ENCODE measurements at regions not wholly inside any gene's neighbourhood (a gene's known extent, or its start where the extent isn't known, plus 50 kb on each side); places are given as distances from the start of the nearest gene placed in this dataset.

DNA sequence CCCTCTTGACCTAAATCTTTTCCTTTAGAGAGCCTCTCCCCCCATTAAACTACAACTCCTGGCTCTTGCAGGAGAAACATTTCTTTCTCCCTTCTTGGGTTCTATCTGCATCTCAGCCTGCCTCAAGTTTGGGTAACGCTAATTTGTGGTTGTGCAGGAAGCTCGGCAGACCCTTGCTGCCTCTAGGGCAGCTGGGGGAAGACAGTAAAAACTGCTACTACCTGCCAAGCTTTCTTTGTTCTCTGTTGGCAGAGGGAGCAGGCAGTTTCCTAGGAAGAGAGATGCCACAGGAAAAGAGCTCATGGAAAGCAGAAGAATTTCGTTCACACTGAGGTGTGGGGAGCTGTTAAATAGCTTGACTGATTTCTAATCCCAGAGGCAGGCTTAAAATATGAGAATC lies 555.6 kb upstream of the IGFBP7 start:
- TF ChIP-seq, protein P1, sequence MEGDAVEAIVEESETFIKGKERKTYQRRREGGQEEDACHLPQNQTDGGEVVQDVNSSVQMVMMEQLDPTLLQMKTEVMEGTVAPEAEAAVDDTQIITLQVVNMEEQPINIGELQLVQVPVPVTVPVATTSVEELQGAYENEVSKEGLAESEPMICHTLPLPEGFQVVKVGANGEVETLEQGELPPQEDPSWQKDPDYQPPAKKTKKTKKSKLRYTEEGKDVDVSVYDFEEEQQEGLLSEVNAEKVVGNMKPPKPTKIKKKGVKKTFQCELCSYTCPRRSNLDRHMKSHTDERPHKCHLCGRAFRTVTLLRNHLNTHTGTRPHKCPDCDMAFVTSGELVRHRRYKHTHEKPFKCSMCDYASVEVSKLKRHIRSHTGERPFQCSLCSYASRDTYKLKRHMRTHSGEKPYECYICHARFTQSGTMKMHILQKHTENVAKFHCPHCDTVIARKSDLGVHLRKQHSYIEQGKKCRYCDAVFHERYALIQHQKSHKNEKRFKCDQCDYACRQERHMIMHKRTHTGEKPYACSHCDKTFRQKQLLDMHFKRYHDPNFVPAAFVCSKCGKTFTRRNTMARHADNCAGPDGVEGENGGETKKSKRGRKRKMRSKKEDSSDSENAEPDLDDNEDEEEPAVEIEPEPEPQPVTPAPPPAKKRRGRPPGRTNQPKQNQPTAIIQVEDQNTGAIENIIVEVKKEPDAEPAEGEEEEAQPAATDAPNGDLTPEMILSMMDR (IDR thresholded peaks at IDR 0.05): no peak
- TF ChIP-seq POLR2AphosphoS5 (IDR thresholded peaks at IDR 0.05) (no peak), POLR2A (IDR thresholded peaks at IDR 0.05) (no peak)
